ENCODE measurements at regions not wholly inside any gene's neighbourhood (a gene's known extent, or its start where the extent isn't known, plus 50 kb on each side); places are given as distances from the start of the nearest gene placed in this dataset.
"Not testable (repeated sequence)": the region's sequence is repeated elsewhere in the genome, so short reads cannot be mapped to it uniquely, and the experiment has no call there.

GRCh38 chr10:6784429-6784828 is 204.4 kb upstream of the PRKCQ start:
- H3K27ac ChIP-seq (ENCODE audit: extremely low read depth, low read depth, low read length); H3K36me3 ChIP-seq (ENCODE audit: control insufficient read depth, insufficient read depth, low read length); H3K9me1 ChIP-seq (ENCODE audit: control insufficient read depth, insufficient read depth, low read length); H3K9ac ChIP-seq (ENCODE audit: insufficient read depth in 1 of 2, low read depth in 2 of 2, low read length in 2 of 2); ATAC-seq; H4K20me1 ChIP-seq (replicated peaks; ENCODE audit: control insufficient read depth, insufficient read depth, low read length); DNase-seq (ENCODE audit: extremely low read depth in 1 of 4, low spot score in 3 of 4); H3K9me3 ChIP-seq (replicated peaks; ENCODE audit: control insufficient read depth, insufficient read depth, low read depth, low read length); H3K27me3 ChIP-seq (ENCODE audit: control insufficient read depth in 2 of 2, insufficient read depth in 2 of 2, low read length in 2 of 2); FAIRE-seq; H3K79me2 ChIP-seq (ENCODE audit: control insufficient read depth, insufficient read depth, low read length); H3K4me2 ChIP-seq (ENCODE audit: insufficient read depth, low read length); CTCF ChIA-PET (ENCODE audit: low intra/inter-chr PET ratio); H3K4me1 ChIP-seq (replicated peaks in 1 of 2; ENCODE audit: control insufficient read depth in 2 of 2, insufficient read depth in 2 of 2, low read length in 2 of 2); in situ Hi-C loops (cut with MboI); BruUV-seq (replicated peaks); intact Hi-C loops (cut with micrococcal nuclease); H3K4me3 ChIP-seq; H2AFZ ChIP-seq (ENCODE audit: low read depth, low read length): not testable (repeated sequence)
- 0% methylated on average over 8 of the region's 8 CpGs for WGBS (ENCODE audit: insufficient coverage, low coverage, missing lambda C conversion rate)
- POLR2A ChIA-PET: interaction anchor here (0.8 kb wide), 1 partner anchor 12 kb away, joined by 3 read pairs; no protein-coding TSS in a partner anchor

GRCh38 chr10:6783471-6783870 is 203.4 kb upstream of the PRKCQ start:
- Histone ChIP-seq H3K27me3 (ENCODE audit: control insufficient read depth in 2 of 2, insufficient read depth in 2 of 2, low read length in 2 of 2) (peaks cover 2 to 8% of the 10 kb centered on the region in 2 experiments; a peak in 4 of 5 replicates), H3K9me3 (replicated peaks; ENCODE audit: control insufficient read depth, insufficient read depth, low read depth, low read length) (no peaks in the 10 kb centered on the region; the same call in 1 of the 2 replicates), H3K9ac (ENCODE audit: insufficient read depth in 1 of 2, low read depth in 2 of 2, low read length in 2 of 2) (no peak overlapping the region), H3K4me1 (replicated peaks in 1 of 2; ENCODE audit: control insufficient read depth in 2 of 2, insufficient read depth in 2 of 2, low read length in 2 of 2) (no peaks in the 10 kb centered on the region), H3K79me2 (ENCODE audit: control insufficient read depth, insufficient read depth, low read length) (no peaks in the 10 kb centered on the region), H3K4me2 (ENCODE audit: insufficient read depth, low read length) (no peak overlapping the region), H3K36me3 (ENCODE audit: control insufficient read depth, insufficient read depth, low read length) (no peaks in the 10 kb centered on the region), H4K20me1 (replicated peaks; ENCODE audit: control insufficient read depth, insufficient read depth, low read length) (no peaks in the 10 kb centered on the region), H2AFZ (ENCODE audit: low read depth, low read length) (no peak overlapping the region), H3K9me1 (ENCODE audit: control insufficient read depth, insufficient read depth, low read length) (no peaks in the 10 kb centered on the region), H3K27ac (ENCODE audit: extremely low read depth, low read depth, low read length) (no peak overlapping the region), H3K4me3 (no peak overlapping the region)
- FAIRE-seq: no peak
- in situ Hi-C loops (cut with MboI): no loop called here
- intact Hi-C loops (cut with micrococcal nuclease): no loop called here
- WGBS (ENCODE audit: insufficient coverage, low coverage, missing lambda C conversion rate): 0% methylated on average over 1 of the region's 1 CpG
- DNase-seq (ENCODE audit: extremely low read depth in 1 of 4, low spot score in 3 of 4): no peak
- TF ChIP-seq ZNF431 (CRISPR knock-in tag; IDR thresholded peaks at IDR 0.05): no peak
- TF ChIP-seq CBX8 (IDR thresholded peaks at IDR 0.05; ENCODE audit: borderline replicate concordance, extremely low read depth, low read depth, low read length, poor library complexity, severe bottlenecking): no peak
- TF ChIP-seq ZNF408 (CRISPR knock-in tag; IDR thresholded peaks at IDR 0.05; ENCODE audit: low read depth): no peak
- no peak for TF ChIP-seq ESRRA (IDR thresholded peaks at IDR 0.05; ENCODE audit: borderline replicate concordance, low read depth)
- TF ChIP-seq ZNF586 (CRISPR knock-in tag; conservative IDR thresholded peaks at IDR 0.05): no peak
- TF ChIP-seq, protein P1, sequence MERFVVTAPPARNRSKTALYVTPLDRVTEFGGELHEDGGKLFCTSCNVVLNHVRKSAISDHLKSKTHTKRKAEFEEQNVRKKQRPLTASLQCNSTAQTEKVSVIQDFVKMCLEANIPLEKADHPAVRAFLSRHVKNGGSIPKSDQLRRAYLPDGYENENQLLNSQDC (CRISPR knock-in tag; IDR thresholded peaks at IDR 0.05): no peak
- no peak for TF ChIP-seq LARP7 (IDR thresholded peaks at IDR 0.05)
- no peak for TF ChIP-seq NR2C1 (IDR thresholded peaks at IDR 0.05)
- no peak for TF ChIP-seq NR2C1 (tag; IDR thresholded peaks at IDR 0.05)
- no peak for TF ChIP-seq ZNF253 (CRISPR knock-in tag; conservative IDR thresholded peaks at IDR 0.05)
- TF ChIP-seq, protein P2, sequence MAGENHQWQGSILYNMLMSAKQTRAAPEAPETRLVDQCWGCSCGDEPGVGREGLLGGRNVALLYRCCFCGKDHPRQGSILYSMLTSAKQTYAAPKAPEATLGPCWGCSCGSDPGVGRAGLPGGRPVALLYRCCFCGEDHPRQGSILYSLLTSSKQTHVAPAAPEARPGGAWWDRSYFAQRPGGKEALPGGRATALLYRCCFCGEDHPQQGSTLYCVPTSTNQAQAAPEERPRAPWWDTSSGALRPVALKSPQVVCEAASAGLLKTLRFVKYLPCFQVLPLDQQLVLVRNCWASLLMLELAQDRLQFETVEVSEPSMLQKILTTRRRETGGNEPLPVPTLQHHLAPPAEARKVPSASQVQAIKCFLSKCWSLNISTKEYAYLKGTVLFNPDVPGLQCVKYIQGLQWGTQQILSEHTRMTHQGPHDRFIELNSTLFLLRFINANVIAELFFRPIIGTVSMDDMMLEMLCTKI (IDR thresholded peaks at IDR 0.05; ENCODE audit: partially characterized antibody): no peak
- ChIA-PET CTCF (ENCODE audit: low intra/inter-chr PET ratio) (no interaction called here), POLR2A (no interaction called here)
- BruUV-seq (replicated peaks): no TSS peak
- no peak for ATAC-seq
